ENCODE measurements at regions not wholly inside any gene's neighbourhood (a gene's known extent, or its start where the extent isn't known, plus 50 kb on each side); places are given as distances from the start of the nearest gene placed in this dataset.

DNA sequence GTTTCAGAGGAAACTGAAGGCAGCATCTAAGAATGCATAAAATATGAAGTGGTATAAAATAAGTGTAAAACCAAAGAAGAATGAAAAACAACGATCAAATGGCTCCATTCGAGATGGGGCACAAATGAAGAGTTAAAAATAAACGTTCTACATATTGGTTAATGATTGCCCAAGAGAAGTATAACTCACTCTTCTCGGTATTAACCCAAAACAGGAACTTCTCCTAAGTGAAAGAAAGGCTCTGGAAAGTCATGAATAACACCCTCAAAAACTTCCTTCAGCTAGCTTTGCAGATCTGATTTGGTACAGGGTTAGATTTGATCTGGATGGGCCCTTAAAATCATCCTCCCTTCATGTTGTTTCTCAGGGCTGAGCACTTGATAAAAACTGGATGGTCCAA lies 94.3 kb upstream of the ADO start:
- Histone ChIP-seq H3K9me2 (ENCODE audit: insufficient read depth) (peaks cover 11% of the 10 kb centered on the region; the same call in 1 of the 2 replicates), H3K4me3 (no peak overlapping the region), H4K20me1 (replicated peaks; ENCODE audit: insufficient read depth) (no peaks in the 10 kb centered on the region), H3K4me1 (ENCODE audit: insufficient read depth) (no peaks in the 10 kb centered on the region), H3K27me3 (ENCODE audit: insufficient read depth) (no peaks in the 10 kb centered on the region), H3K79me2 (replicated peaks; ENCODE audit: insufficient read depth) (no peaks in the 10 kb centered on the region), H3K36me3 (ENCODE audit: insufficient read depth) (no peaks in the 10 kb centered on the region; the same call in 1 of the 2 replicates), H2AFZ (no peak overlapping the region), H3K27ac (ENCODE audit: low read depth) (no peak overlapping the region), H3K4me2 (no peak overlapping the region), H3F3A (replicated peaks; ENCODE audit: low read depth) (no peaks in the 10 kb centered on the region)
- Mint-ChIP-seq H3K4me3 (no peak overlapping the region), H3K9me3 (peaks cover 7% of the 10 kb centered on the region; the same call in 2 of the 3 replicates), H3K36me3 (ENCODE audit: low read depth) (no peaks in the 10 kb centered on the region), H3K27me3 (ENCODE audit: insufficient read depth, low read depth, poor library complexity) (no peaks in the 10 kb centered on the region), H3K27ac (no peak overlapping the region), H3K4me1 (no peaks in the 10 kb centered on the region)
- TF ChIP-seq ZNF331 (CRISPR knock-in tag; IDR thresholded peaks at IDR 0.05; ENCODE audit: low read depth) (no peak), NANOG (IDR thresholded peaks at IDR 0.05; ENCODE audit: borderline replicate concordance) (no peak), STAT1 (IDR thresholded peaks at IDR 0.05; ENCODE audit: unreplicated experiment) (no peak), JUNB (IDR thresholded peaks at IDR 0.05; ENCODE audit: unreplicated experiment) (no peak), EZH2phosphoT487 (IDR thresholded peaks at IDR 0.05; ENCODE audit: unreplicated experiment) (no peak), EZH2 (IDR thresholded peaks at IDR 0.05; ENCODE audit: low read depth, unreplicated experiment) (no peak), POLR2AphosphoS5 (IDR thresholded peaks at IDR 0.05; ENCODE audit: low read depth) (no peak), ZNF114 (CRISPR knock-in tag; IDR thresholded peaks at IDR 0.05) (no peak)
- TF ChIP-seq, protein P1, sequence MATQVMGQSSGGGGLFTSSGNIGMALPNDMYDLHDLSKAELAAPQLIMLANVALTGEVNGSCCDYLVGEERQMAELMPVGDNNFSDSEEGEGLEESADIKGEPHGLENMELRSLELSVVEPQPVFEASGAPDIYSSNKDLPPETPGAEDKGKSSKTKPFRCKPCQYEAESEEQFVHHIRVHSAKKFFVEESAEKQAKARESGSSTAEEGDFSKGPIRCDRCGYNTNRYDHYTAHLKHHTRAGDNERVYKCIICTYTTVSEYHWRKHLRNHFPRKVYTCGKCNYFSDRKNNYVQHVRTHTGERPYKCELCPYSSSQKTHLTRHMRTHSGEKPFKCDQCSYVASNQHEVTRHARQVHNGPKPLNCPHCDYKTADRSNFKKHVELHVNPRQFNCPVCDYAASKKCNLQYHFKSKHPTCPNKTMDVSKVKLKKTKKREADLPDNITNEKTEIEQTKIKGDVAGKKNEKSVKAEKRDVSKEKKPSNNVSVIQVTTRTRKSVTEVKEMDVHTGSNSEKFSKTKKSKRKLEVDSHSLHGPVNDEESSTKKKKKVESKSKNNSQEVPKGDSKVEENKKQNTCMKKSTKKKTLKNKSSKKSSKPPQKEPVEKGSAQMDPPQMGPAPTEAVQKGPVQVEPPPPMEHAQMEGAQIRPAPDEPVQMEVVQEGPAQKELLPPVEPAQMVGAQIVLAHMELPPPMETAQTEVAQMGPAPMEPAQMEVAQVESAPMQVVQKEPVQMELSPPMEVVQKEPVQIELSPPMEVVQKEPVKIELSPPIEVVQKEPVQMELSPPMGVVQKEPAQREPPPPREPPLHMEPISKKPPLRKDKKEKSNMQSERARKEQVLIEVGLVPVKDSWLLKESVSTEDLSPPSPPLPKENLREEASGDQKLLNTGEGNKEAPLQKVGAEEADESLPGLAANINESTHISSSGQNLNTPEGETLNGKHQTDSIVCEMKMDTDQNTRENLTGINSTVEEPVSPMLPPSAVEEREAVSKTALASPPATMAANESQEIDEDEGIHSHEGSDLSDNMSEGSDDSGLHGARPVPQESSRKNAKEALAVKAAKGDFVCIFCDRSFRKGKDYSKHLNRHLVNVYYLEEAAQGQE (IDR thresholded peaks at IDR 0.05; ENCODE audit: unreplicated experiment), result no peak
- TF ChIP-seq, protein P2, sequence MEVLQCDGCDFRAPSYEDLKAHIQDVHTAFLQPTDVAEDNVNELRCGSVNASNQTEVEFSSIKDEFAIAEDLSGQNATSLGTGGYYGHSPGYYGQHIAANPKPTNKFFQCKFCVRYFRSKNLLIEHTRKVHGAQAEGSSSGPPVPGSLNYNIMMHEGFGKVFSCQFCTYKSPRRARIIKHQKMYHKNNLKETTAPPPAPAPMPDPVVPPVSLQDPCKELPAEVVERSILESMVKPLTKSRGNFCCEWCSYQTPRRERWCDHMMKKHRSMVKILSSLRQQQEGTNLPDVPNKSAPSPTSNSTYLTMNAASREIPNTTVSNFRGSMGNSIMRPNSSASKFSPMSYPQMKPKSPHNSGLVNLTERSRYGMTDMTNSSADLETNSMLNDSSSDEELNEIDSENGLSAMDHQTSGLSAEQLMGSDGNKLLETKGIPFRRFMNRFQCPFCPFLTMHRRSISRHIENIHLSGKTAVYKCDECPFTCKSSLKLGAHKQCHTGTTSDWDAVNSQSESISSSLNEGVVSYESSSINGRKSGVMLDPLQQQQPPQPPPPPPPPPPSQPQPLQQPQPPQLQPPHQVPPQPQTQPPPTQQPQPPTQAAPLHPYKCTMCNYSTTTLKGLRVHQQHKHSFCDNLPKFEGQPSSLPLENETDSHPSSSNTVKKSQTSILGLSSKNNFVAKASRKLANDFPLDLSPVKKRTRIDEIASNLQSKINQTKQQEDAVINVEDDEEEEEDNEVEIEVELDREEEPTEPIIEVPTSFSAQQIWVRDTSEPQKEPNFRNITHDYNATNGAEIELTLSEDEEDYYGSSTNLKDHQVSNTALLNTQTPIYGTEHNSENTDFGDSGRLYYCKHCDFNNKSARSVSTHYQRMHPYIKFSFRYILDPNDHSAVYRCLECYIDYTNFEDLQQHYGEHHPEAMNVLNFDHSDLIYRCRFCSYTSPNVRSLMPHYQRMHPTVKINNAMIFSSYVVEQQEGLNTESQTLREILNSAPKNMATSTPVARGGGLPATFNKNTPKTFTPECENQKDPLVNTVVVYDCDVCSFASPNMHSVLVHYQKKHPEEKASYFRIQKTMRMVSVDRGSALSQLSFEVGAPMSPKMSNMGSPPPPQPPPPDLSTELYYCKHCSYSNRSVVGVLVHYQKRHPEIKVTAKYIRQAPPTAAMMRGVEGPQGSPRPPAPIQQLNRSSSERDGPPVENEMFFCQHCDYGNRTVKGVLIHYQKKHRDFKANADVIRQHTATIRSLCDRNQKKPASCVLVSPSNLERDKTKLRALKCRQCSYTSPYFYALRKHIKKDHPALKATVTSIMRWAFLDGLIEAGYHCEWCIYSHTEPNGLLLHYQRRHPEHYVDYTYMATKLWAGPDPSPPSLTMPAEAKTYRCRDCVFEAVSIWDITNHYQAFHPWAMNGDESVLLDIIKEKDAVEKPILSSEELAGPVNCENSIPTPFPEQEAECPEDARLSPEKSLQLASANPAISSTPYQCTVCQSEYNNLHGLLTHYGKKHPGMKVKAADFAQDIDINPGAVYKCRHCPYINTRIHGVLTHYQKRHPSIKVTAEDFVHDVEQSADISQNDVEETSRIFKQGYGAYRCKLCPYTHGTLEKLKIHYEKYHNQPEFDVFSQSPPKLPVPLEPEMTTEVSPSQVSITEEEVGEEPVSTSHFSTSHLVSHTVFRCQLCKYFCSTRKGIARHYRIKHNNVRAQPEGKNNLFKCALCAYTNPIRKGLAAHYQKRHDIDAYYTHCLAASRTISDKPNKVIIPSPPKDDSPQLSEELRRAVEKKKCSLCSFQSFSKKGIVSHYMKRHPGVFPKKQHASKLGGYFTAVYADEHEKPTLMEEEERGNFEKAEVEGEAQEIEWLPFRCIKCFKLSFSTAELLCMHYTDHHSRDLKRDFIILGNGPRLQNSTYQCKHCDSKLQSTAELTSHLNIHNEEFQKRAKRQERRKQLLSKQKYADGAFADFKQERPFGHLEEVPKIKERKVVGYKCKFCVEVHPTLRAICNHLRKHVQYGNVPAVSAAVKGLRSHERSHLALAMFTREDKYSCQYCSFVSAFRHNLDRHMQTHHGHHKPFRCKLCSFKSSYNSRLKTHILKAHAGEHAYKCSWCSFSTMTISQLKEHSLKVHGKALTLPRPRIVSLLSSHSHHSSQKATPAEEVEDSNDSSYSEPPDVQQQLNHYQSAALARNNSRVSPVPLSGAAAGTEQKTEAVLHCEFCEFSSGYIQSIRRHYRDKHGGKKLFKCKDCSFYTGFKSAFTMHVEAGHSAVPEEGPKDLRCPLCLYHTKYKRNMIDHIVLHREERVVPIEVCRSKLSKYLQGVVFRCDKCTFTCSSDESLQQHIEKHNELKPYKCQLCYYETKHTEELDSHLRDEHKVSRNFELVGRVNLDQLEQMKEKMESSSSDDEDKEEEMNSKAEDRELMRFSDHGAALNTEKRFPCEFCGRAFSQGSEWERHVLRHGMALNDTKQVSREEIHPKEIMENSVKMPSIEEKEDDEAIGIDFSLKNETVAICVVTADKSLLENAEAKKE (CRISPR knock-in tag; IDR thresholded peaks at IDR 0.05), result no peak
- TF ChIP-seq, protein P3, sequence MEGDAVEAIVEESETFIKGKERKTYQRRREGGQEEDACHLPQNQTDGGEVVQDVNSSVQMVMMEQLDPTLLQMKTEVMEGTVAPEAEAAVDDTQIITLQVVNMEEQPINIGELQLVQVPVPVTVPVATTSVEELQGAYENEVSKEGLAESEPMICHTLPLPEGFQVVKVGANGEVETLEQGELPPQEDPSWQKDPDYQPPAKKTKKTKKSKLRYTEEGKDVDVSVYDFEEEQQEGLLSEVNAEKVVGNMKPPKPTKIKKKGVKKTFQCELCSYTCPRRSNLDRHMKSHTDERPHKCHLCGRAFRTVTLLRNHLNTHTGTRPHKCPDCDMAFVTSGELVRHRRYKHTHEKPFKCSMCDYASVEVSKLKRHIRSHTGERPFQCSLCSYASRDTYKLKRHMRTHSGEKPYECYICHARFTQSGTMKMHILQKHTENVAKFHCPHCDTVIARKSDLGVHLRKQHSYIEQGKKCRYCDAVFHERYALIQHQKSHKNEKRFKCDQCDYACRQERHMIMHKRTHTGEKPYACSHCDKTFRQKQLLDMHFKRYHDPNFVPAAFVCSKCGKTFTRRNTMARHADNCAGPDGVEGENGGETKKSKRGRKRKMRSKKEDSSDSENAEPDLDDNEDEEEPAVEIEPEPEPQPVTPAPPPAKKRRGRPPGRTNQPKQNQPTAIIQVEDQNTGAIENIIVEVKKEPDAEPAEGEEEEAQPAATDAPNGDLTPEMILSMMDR (conservative IDR thresholded peaks at IDR 0.05; ENCODE audit: low read depth in 2 of 2), result no peak
- DNase-seq (ENCODE audit: low spot score), result no peak
- ATAC-seq, result no peak
